ENCODE measurements at regions not wholly inside any gene's neighbourhood (a gene's known extent, or its start where the extent isn't known, plus 50 kb on each side); places are given as distances from the start of the nearest gene placed in this dataset.

- H3K4me3 Mint-ChIP-seq = no peak overlapping the region
- no peak overlapping the region for H3K27ac ChIP-seq (ENCODE audit: low read depth in 1 of 2, low read length in 2 of 2)
- H3K79me2 ChIP-seq (ENCODE audit: insufficient read depth, low read length) = no peaks in the 10 kb centered on the region
- peaks cover 0 to 6% (median 2%) of the 10 kb centered on the region in 3 donors for H3K27me3 Mint-ChIP-seq (ENCODE audit: low read depth in 3 of 3)
- H3K4me1 Mint-ChIP-seq = peaks cover 10% of the 10 kb centered on the region
- no peak overlapping the region for H3K9ac ChIP-seq (ENCODE audit: insufficient read depth, low read length, poor library complexity, severe bottlenecking)
- no peaks in the 10 kb centered on the region for H3K36me3 ChIP-seq (replicated peaks in 1 of 2; ENCODE audit: control insufficient read depth in 1 of 2, insufficient read depth in 2 of 2, low read length in 2 of 2)
- H3K9me3 ChIP-seq (replicated peaks in 1 of 2; ENCODE audit: control insufficient read depth in 1 of 2, insufficient read depth in 1 of 2, low read length in 2 of 2) = no peaks in the 10 kb centered on the region
- H3K9me3 Mint-ChIP-seq = peaks cover 0 to 8% (median 2%) of the 10 kb centered on the region in 7 donors
- H3K4me3 ChIP-seq (replicated peaks in 1 of 3; ENCODE audit: low read depth in 2 of 3, low read length in 3 of 3) = no peak overlapping the region
- H3K27ac Mint-ChIP-seq = no peak overlapping the region
- intact Hi-C loops (cut with micrococcal nuclease) = no loop called here
- H2AFZ ChIP-seq (ENCODE audit: insufficient read depth, low read depth, low read length, poor library complexity, severe bottlenecking) = no peak overlapping the region
- 100% methylated on average over 6 of the region's 8 CpGs for WGBS (ENCODE audit: insufficient coverage)
- H3K36me3 Mint-ChIP-seq = no peaks in the 10 kb centered on the region
- H3K4me2 ChIP-seq (replicated peaks; ENCODE audit: extremely low read depth, low read length, poor library complexity, severe bottlenecking) = no peak overlapping the region
- H4K20me1 ChIP-seq (ENCODE audit: insufficient read depth, low read length) = no peaks in the 10 kb centered on the region
- TF ChIP-seq CTCF (IDR thresholded peaks at IDR 0.05) = no peak
- DNase-seq = no peak
- H3K4me1 ChIP-seq (ENCODE audit: control insufficient read depth in 1 of 2, insufficient read depth in 2 of 2, low read length in 2 of 2) = no peaks in the 10 kb centered on the region
- no peaks in the 10 kb centered on the region for H3K27me3 ChIP-seq (ENCODE audit: control insufficient read depth in 2 of 2, insufficient read depth in 2 of 2, low read length in 2 of 2)
Measured at GRCh38 chr13:32902874-32903273, 113.3 kb upstream of the KL start.

- no peak overlapping the region for H2AFZ ChIP-seq (ENCODE audit: insufficient read depth, low read depth, low read length, poor library complexity, severe bottlenecking)
- H3K4me1 ChIP-seq (ENCODE audit: control insufficient read depth in 1 of 2, insufficient read depth in 2 of 2, low read length in 2 of 2) = no peaks in the 10 kb centered on the region
- Mint-ChIP-seq H3K27me3 (ENCODE audit: low read depth in 3 of 3) (peaks cover 0 to 6% (median 2%) of the 10 kb centered on the region in 3 donors), H3K4me3 (no peak overlapping the region), H3K27ac (no peak overlapping the region), H3K4me1 (peaks cover 10% of the 10 kb centered on the region), H3K9me3 (peaks cover 0 to 8% (median 2%) of the 10 kb centered on the region in 7 donors), H3K36me3 (no peaks in the 10 kb centered on the region)
- intact Hi-C loops (cut with micrococcal nuclease) = no loop called here
- H3K36me3 ChIP-seq (replicated peaks in 1 of 2; ENCODE audit: control insufficient read depth in 1 of 2, insufficient read depth in 2 of 2, low read length in 2 of 2) = no peaks in the 10 kb centered on the region
- no peak overlapping the region for H3K27ac ChIP-seq (ENCODE audit: low read depth in 1 of 2, low read length in 2 of 2)
- no peak overlapping the region for H3K4me2 ChIP-seq (replicated peaks; ENCODE audit: extremely low read depth, low read length, poor library complexity, severe bottlenecking)
- no peak for DNase-seq
- no peak overlapping the region for H3K9ac ChIP-seq (ENCODE audit: insufficient read depth, low read length, poor library complexity, severe bottlenecking)
- TF ChIP-seq CTCF (IDR thresholded peaks at IDR 0.05) = no peak
- no peak overlapping the region for H3K4me3 ChIP-seq (replicated peaks in 1 of 3; ENCODE audit: low read depth in 2 of 3, low read length in 3 of 3)
- H3K79me2 ChIP-seq (ENCODE audit: insufficient read depth, low read length) = no peaks in the 10 kb centered on the region
- 98% methylated on average over 5 of the region's 5 CpGs for WGBS (ENCODE audit: insufficient coverage)
- H3K27me3 ChIP-seq (ENCODE audit: control insufficient read depth in 2 of 2, insufficient read depth in 2 of 2, low read length in 2 of 2) = no peaks in the 10 kb centered on the region
- H4K20me1 ChIP-seq (ENCODE audit: insufficient read depth, low read length) = no peaks in the 10 kb centered on the region
- H3K9me3 ChIP-seq (replicated peaks in 1 of 2; ENCODE audit: control insufficient read depth in 1 of 2, insufficient read depth in 1 of 2, low read length in 2 of 2) = no peaks in the 10 kb centered on the region
Measured at GRCh38 chr13:32903720-32904119, 112.5 kb upstream of the KL start.

All from CD14-positive monocyte (primary cell).